Neural cell (in vitro differentiated cells): ENCODE measurements at regions not wholly inside any gene's neighbourhood (a gene's known extent, or its start where the extent isn't known, plus 50 kb on each side); places are given as distances from the start of the nearest gene placed in this dataset.

Source experiments
- H2AFZ ChIP-seq: fragments of 200-600, 300-800 bp; sonication (generic), shearing (Covaris generic); 2 replicates; pipeline ENCODE4 v1.6.0; 2014; ENCODE audit warnings: low read depth, mild to moderate bottlenecking, antibody characterized with exemption, low read length, moderate library complexity
- H3F3A ChIP-seq: fragments of 200-600 bp; shearing (Covaris generic); 2 replicates; pipeline ENCODE4 v1.6.1; 2016; ENCODE audit warnings: mild to moderate bottlenecking, moderate library complexity, mixed read lengths, antibody characterized with exemption, low read length; ENCODE audit not compliant: insufficient read depth, poor library complexity, severe bottlenecking
- H3K27ac ChIP-seq: fragments of 200-600, 300-800 bp; sonication (generic), shearing (Covaris generic); 2 replicates; pipeline ENCODE4 v1.5.1; 2014; ENCODE audit warnings: mild to moderate bottlenecking, low read length, moderate library complexity
- H3K27me3 ChIP-seq: fragments of 300-800, 200-600 bp; sonication (generic), shearing (Covaris generic); 2 replicates; pipeline ENCODE4 v1.6.0; 2014; ENCODE audit warnings: mild to moderate bottlenecking, low read depth, low read length, moderate library complexity; ENCODE audit not compliant: insufficient read depth
- H3K36me3 ChIP-seq: fragments of 300-800, 200-600 bp; sonication (generic), shearing (Covaris generic); 2 replicates; pipeline ENCODE4 v1.5.1; 2014; ENCODE audit warnings: mild to moderate bottlenecking, antibody characterized with exemption, low read length, moderate library complexity; ENCODE audit not compliant: insufficient read depth
- H3K4me2 ChIP-seq: fragments of 300-800, 200-600 bp; sonication (generic), shearing (Covaris generic); 2 replicates; pipeline ENCODE4 v1.6.0; 2014; ENCODE audit warnings: mild to moderate bottlenecking, low read length
- H3K4me3 ChIP-seq: fragments of 300-800, 200-600 bp; sonication (generic), shearing (Covaris generic); 2 replicates; pipeline ENCODE4 v1.5.1; 2014; ENCODE audit warnings: mild to moderate bottlenecking, low read length, moderate library complexity
- H3K79me2 ChIP-seq: fragments of 200-600 bp; shearing (Covaris generic); replicated peaks from 2 replicates; pipeline ENCODE4 v1.6.0; 2014; ENCODE audit warnings: mild to moderate bottlenecking, low read length, moderate library complexity; ENCODE audit not compliant: insufficient read depth
- H3K9ac ChIP-seq: fragments of 300-800, 200-600 bp; sonication (generic), shearing (Covaris generic); 2 replicates; pipeline ENCODE4 v1.6.1; 2016; ENCODE audit warnings: mild to moderate bottlenecking, low read length, mixed read lengths
- H3K9me2 ChIP-seq: fragments of 200-600 bp; shearing (Covaris generic); 2 replicates; pipeline ENCODE4 v1.6.1; 2016; ENCODE audit warnings: mild to moderate bottlenecking, low read length, mixed read lengths; ENCODE audit not compliant: insufficient read depth
- H3K9me3 ChIP-seq: fragments of 200-600, 300-800 bp; sonication (generic), shearing (Covaris generic); 2 replicates; pipeline ENCODE4 v1.6.1; 2016; ENCODE audit warnings: mild to moderate bottlenecking, mixed run types, low read length, moderate library complexity, mixed read lengths
- H4K20me1 ChIP-seq: fragments of 200-600 bp; shearing (Covaris generic); 2 replicates; pipeline ENCODE4 v1.6.1; 2016; ENCODE audit warnings: mild to moderate bottlenecking, mixed run types; ENCODE audit not compliant: insufficient read depth
- CTCF ChIP-seq: fragments of 450-650 bp; IDR thresholded peaks from 2 replicates; pipeline ENCODE4 v1.5.1; 2014; ENCODE audit warnings: antibody characterized with exemption, mild to moderate bottlenecking, moderate library complexity; ENCODE audit not compliant: poor library complexity, severe bottlenecking
- EP300 ChIP-seq: fragments of 450-650 bp; conservative IDR thresholded peaks from 2 replicates; pipeline ENCODE4 v1.6.1; 2014; ENCODE audit warnings: antibody characterized with exemption, mild to moderate bottlenecking, moderate library complexity; ENCODE audit not compliant: poor library complexity, severe bottlenecking
- EZH2 ChIP-seq: fragments of 200-600, 300-800 bp; shearing (Covaris generic), sonication (generic); IDR thresholded peaks from 2 replicates; pipeline ENCODE4 v1.6.1; 2014; ENCODE audit warnings: antibody characterized with exemption, low read length, borderline replicate concordance, mild to moderate bottlenecking; ENCODE audit not compliant: insufficient read depth, poor library complexity, severe bottlenecking
- MXI1 ChIP-seq: fragments of 450-650 bp; conservative IDR thresholded peaks from 2 replicates; pipeline ENCODE4 v1.6.1; 2014; ENCODE audit warnings: antibody characterized with exemption, mild to moderate bottlenecking; ENCODE audit not compliant: poor library complexity, severe bottlenecking
- POLR2AphosphoS5 ChIP-seq: IDR thresholded peaks from 2 replicates; pipeline ENCODE4 v1.6.1; 2012
- RAD21 ChIP-seq: fragments of 450-650 bp; conservative IDR thresholded peaks from 2 replicates; pipeline ENCODE4 v1.6.1; 2014; ENCODE audit warnings: antibody characterized with exemption, mild to moderate bottlenecking, moderate library complexity
- REST ChIP-seq: IDR thresholded peaks from 2 replicates; pipeline ENCODE4 v1.6.1; 2012; ENCODE audit warnings: borderline replicate concordance
- SMC3 ChIP-seq: fragments of 450-650 bp; conservative IDR thresholded peaks from 2 replicates; pipeline ENCODE4 v1.6.1; 2014; ENCODE audit warnings: antibody characterized with exemption, mild to moderate bottlenecking, moderate library complexity; ENCODE audit not compliant: poor library complexity
- TAF1 ChIP-seq: IDR thresholded peaks from 2 replicates; pipeline ENCODE4 v1.6.1; 2012; ENCODE audit warnings: low read depth

GRCh38 chr3:115348951-115349745 lies 202.1 kb upstream of the ZBTB20 start (continued):
- TF ChIP-seq REST (no peak), MXI1 (no peak)

- Histone ChIP-seq H3K9me3 (no peaks in the 10 kb centered on the region), H3K9me2 (no peaks in the 10 kb centered on the region), H4K20me1 (no peaks in the 10 kb centered on the region), H3K27ac (no peak overlapping the region), H3K4me2 (no peak overlapping the region), H3F3A (no peaks in the 10 kb centered on the region), H2AFZ (no peak overlapping the region), H3K36me3 (no peaks in the 10 kb centered on the region), H3K4me3 (no peak overlapping the region), H3K27me3 (no peaks in the 10 kb centered on the region), H3K9ac (no peak overlapping the region), H3K79me2 (no peaks in the 10 kb centered on the region)
- TF ChIP-seq RAD21: no peak
- TF ChIP-seq TAF1: no peak
- TF ChIP-seq EZH2: no peak
- no peak for TF ChIP-seq POLR2AphosphoS5
- no peak for TF ChIP-seq MXI1
These were observed 203.5 kb upstream of the ZBTB20 start for GRCh38 chr3:115350606-115351005.

DNA sequence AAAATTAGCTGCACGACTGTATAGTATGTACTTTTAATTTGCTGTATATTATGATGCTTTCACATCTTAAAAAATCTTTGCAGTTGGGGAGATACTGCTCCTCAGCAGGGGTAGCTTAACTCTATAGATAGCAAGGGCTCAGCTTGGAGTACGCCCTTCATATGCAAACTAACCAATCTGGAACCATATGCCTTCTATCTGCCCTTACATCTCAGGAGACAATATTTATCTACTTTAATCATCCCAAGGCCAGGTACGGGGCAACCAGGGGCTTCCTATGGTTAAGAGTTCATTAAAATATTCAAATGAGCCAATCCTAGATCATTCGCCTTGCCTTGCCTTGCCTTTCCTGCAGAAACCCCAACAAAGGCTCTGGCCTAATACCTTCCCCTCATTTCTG lies 204.1 kb upstream of the ZBTB20 start:
- TF ChIP-seq CTCF: no peak
- TF ChIP-seq EP300: no peak
- TF ChIP-seq REST: no peak
- TF ChIP-seq POLR2AphosphoS5: no peak
- TF ChIP-seq MXI1: no peak
- no peak for TF ChIP-seq SMC3
- no peak for TF ChIP-seq RAD21
- no peak for TF ChIP-seq EZH2
- no peak for TF ChIP-seq TAF1
- Histone ChIP-seq H4K20me1 (no peaks in the 10 kb centered on the region), H3K79me2 (no peaks in the 10 kb centered on the region), H3K4me2 (no peak overlapping the region), H3K4me3 (no peak overlapping the region), H3F3A (no peaks in the 10 kb centered on the region), H3K9ac (no peak overlapping the region), H3K9me2 (no peaks in the 10 kb centered on the region), H3K9me3 (no peaks in the 10 kb centered on the region), H2AFZ (no peak overlapping the region), H3K27me3 (no peaks in the 10 kb centered on the region), H3K36me3 (no peaks in the 10 kb centered on the region), H3K27ac (no peak overlapping the region)
